Nephron progenitor cell (in vitro differentiated cells): ENCODE measurements at regions not wholly inside any gene's neighbourhood (a gene's known extent, or its start where the extent isn't known, plus 50 kb on each side); places are given as distances from the start of the nearest gene placed in this dataset.

ENCODE experiments used
- DNase-seq: peaks from one replicate; pipeline ENCODE4 v3.0.0; 2021
- H3K27ac Mint-ChIP-seq: 2 replicates; pipeline ENCODE4 v1.8.0; 2021; ENCODE audit warnings: mild to moderate bottlenecking, moderate library complexity, mixed read lengths
- H3K27me3 Mint-ChIP-seq: 2 replicates; pipeline ENCODE4 v1.8.0; 2021; ENCODE audit warnings: mild to moderate bottlenecking, low read depth, mixed read lengths; ENCODE audit not compliant: poor library complexity
- H3K36me3 Mint-ChIP-seq: 2 replicates; pipeline ENCODE4 v1.8.0; 2021; ENCODE audit warnings: low read depth, mixed read lengths
- H3K4me1 Mint-ChIP-seq: 2 replicates; pipeline ENCODE4 v1.8.0; 2021; ENCODE audit warnings: mixed read lengths
- H3K4me3 Mint-ChIP-seq: 2 replicates; pipeline ENCODE4 v1.8.0; 2021; ENCODE audit warnings: mild to moderate bottlenecking, moderate library complexity, mixed read lengths
- H3K9me3 Mint-ChIP-seq: 2 replicates; pipeline ENCODE4 v1.8.0; 2021; ENCODE audit warnings: mild to moderate bottlenecking, moderate library complexity, mixed read lengths
- CTCF ChIP-seq: fragments of 200-600 bp; sonication (generic); IDR thresholded peaks from 2 replicates; pipeline ENCODE4 v1.5.0; 2021; ENCODE audit warnings: antibody characterized with exemption

DNA sequence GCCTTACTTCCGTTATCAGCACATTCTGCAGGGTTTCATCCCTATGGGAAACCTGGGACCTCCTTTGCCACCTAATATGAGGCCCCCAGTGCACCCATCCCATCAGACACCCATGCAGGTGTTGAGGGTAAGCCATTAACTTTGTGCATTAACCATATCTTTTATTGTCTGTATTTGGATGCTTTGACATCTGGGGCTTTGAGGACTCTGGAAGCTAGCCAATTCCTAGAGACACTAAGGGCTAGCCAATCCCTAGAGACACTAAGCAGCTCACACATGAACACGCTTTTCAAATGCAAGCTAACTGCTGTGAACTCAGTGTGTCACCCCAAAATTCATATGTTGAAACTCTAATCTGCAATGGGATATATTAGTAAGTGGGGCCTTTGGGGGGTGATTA lies 272.5 kb upstream of the COBL start:
- Mint-ChIP-seq H3K9me3 (peaks cover 7% of the 10 kb centered on the region), H3K4me1 (peaks cover 34% of the 10 kb centered on the region), H3K27me3 (peaks cover 2% of the 10 kb centered on the region), H3K36me3 (no peaks in the 10 kb centered on the region), H3K27ac (no peak overlapping the region), H3K4me3 (no peak overlapping the region)
- DNase-seq = no peak
- no peak for TF ChIP-seq CTCF

DNA sequence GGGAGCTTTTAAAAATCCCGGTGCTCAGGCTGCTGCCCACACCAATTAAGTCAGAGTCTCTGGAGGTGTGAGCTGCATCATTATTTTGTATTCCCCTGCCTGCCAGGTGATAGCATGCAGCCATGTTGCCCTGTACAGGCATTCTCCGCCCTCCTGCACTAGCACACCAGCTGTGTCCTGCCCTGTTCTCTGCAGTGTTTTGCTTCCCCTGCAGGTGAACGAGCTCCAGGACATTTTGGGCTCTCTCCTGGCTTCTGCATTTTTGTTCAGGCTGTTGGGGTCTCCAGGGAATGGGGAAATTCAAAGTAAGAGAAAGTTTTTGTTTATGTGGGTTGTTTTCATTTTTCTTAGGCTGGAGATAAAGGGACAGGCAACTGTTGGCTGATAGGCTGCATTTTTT lies 271.0 kb upstream of the COBL start:
- H3K4me3 Mint-ChIP-seq = no peak overlapping the region
- peaks cover 34% of the 10 kb centered on the region for H3K4me1 Mint-ChIP-seq
- H3K36me3 Mint-ChIP-seq = no peaks in the 10 kb centered on the region
- peaks cover 3% of the 10 kb centered on the region for H3K9me3 Mint-ChIP-seq
- DNase-seq = no peak
- peaks cover 2% of the 10 kb centered on the region for H3K27me3 Mint-ChIP-seq
- H3K27ac Mint-ChIP-seq = no peak overlapping the region
- no peak for TF ChIP-seq CTCF

GRCh38 chr7:51577390-51577789 lies 260.8 kb upstream of the COBL start:
- no peak for TF ChIP-seq CTCF
- Mint-ChIP-seq H3K9me3 (peaks cover 47% of the 10 kb centered on the region), H3K27ac (no peak overlapping the region), H3K36me3 (no peaks in the 10 kb centered on the region), H3K4me3 (no peak overlapping the region), H3K27me3 (peaks cover 4% of the 10 kb centered on the region), H3K4me1 (no peaks in the 10 kb centered on the region)
- no peak for DNase-seq

DNA sequence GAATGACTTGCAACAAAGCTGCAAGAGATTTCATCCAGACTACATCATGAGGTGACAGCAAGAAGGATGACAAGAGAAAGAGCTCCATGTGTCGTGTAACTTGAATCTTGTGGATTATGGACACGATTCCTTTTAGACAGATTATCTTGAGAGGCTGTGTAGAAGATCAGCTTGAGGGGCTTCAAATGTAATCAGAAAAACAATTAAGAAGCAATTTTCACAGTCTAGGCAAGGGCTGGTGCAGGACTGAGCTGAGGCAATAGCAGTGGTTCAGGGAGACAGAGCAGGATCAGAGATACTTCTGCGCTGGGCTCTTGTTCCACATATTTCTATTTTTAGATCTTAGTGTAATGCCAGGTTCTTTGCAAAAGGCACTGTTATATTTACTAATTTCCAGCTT lies 253.0 kb upstream of the COBL start:
- no peak overlapping the region for H3K4me3 Mint-ChIP-seq
- no peaks in the 10 kb centered on the region for H3K27me3 Mint-ChIP-seq
- H3K36me3 Mint-ChIP-seq = no peaks in the 10 kb centered on the region
- H3K4me1 Mint-ChIP-seq = peaks cover 11% of the 10 kb centered on the region
- peaks cover 20% of the 10 kb centered on the region for H3K9me3 Mint-ChIP-seq
- TF ChIP-seq CTCF = no peak
- no peak for DNase-seq
- no peak overlapping the region for H3K27ac Mint-ChIP-seq

DNA sequence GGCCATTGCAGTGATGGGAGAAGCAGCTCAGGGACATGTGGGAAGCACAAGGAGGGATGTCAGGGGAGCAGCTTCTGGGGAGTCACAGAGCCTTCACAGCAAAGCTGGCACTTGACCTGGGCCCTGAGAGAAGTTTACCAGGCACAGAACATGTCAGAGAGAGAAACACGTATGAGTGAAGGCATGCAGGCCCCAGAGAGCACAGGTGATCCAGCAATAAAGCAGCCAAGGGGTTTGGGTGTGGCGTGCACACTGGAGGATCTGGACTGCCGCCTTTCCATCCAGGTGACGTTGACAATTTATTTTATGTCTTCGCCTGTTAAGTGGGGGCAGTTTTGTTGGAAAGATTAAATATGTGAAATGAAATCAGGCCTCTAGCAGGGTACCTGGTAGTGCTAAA lies 252.6 kb upstream of the COBL start:
- H3K4me1 Mint-ChIP-seq = peaks cover 11% of the 10 kb centered on the region
- no peaks in the 10 kb centered on the region for H3K27me3 Mint-ChIP-seq
- no peak overlapping the region for H3K27ac Mint-ChIP-seq
- no peak for DNase-seq
- no peaks in the 10 kb centered on the region for H3K36me3 Mint-ChIP-seq
- no peak for TF ChIP-seq CTCF
- H3K4me3 Mint-ChIP-seq = no peak overlapping the region
- H3K9me3 Mint-ChIP-seq = peaks cover 16% of the 10 kb centered on the region

DNA sequence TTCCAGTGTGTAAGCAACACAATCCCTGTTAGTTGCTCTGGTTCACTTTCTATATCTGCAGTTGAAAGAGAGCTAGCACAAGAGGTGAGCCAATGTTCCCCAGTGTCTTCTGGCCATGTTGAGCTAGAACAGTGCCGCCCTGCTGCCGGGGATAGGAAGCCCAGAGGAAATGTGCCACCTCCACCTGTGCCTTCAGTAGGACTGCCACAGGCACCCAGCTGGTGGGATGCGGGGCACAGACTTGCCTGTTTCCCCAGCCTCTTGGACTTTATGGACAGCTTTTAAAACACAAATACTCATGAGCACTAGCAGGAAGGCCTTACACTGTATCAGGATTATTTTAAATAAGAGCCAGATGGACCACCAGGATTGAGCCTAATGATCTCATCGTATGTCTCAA lies 234.5 kb upstream of the COBL start:
- Mint-ChIP-seq H3K27me3 (peaks cover 7% of the 10 kb centered on the region), H3K9me3 (peaks cover 41% of the 10 kb centered on the region), H3K4me1 (no peaks in the 10 kb centered on the region), H3K36me3 (no peaks in the 10 kb centered on the region), H3K27ac (no peak overlapping the region), H3K4me3 (no peak overlapping the region)
- no peak for DNase-seq
- no peak for TF ChIP-seq CTCF
